Left renal cortex interstitium (tissue), 4 donors: ENCODE measurements at regions not wholly inside any gene's neighbourhood (a gene's known extent, or its start where the extent isn't known, plus 50 kb on each side); places are given as distances from the start of the nearest gene placed in this dataset.
"Not testable (repeated sequence)": the region's sequence is repeated elsewhere in the genome, so short reads cannot be mapped to it uniquely, and the experiment has no call there.

Source experiments
- DNase-seq, 4 donors: peaks; one replicate each; pipeline ENCODE4 v3.0.0-alpha.2; 2013; ENCODE audit warnings: low read depth in 4 of 4, low spot score in 2 of 4, missing footprints in 1 of 4

GRCh38 chr9:38170155-38170554 lies 101.1 kb upstream of the SHB start:
- not testable (repeated sequence) for DNase-seq

DNA sequence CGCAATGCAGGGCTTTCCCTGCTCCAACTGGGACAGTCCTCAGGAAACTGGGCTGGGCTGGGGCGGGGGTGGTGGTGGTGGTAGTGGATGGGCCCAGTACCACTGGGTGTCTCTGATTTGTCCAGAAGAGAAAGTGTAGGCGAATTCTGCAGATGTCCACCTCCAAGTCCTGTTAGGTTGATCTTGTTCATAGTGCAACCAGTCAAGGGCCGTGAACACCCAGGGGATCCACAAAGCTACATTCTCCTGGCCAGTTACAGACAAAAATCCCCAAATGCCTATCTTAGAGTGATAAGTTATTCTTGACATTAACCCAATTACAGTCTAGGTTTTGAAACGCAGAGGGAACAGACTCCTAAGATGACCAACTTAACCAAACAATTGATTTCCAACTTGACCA lies 97.5 kb upstream of the SHB start:
- DNase-seq, result no peak

DNA sequence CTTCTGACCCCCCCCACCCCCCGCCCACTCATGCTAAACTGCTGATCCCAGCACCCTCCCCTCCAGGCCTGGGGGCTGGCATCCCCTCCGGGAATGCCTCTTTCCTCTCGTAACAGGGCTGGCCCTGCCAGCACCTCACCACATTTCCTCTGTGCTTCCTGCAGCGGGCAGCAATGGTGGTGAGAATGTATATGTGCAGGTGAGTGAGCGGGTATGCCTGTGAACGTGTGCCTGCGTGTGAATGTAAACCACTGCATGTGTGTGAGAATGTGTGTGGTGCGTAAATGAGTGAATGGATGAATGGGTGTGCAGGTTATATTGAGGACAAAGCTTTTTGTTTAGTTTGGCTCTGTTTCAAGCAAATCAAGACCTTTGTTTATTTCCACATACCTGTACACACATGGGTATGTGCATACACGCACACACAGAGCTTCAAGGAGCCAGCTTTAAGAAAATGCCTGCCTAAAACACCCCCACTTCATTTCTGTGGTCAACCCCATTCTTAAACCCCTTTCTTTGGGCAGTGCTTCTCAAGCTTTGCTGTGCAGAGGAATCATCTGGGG lies 95.7 kb upstream of the SHB start:
- no peak for DNase-seq

GRCh38 chr9:38163518-38163917 lies 94.5 kb upstream of the SHB start:
- DNase-seq, result no peak

DNA sequence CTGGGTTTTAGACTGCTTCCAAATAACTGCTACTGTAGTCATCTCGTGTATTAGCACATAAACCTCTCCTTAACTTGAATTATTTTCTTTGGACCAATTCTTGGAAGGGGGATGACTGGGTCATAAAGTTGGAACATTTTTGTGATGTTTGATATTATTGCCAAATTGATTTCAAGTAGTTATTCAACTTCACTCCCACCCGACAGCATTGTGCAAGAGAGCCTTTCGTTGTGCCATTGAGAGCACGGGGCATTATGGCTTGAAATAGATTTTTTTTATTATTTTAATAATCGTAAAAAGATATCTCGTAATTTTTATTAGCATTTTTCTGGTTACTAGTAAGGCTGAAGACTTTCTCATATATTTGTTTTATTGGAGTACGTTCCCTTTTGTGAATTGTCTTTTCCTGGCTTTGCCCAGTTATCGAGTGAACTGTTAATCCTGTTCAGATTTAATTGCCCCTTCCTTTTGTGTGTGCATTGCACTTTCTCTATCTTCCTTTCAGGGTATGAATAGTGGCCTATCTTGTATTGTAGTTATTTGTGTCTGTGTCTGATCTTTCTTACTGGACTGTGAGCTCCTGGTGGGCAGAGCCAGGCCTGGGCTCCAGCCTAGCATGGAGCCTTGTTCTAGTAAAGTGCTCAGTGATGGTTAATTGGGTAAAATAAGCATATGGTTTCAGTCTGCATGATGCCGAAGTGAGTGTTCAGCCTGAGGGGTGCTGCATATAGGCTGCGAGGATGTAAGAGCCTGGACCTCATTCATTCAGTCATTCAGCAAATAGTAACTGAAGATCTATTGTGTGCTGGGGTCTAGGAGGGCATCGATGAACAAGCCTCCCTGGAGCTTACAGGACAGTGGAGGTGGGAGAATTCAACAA lies 93.5 kb upstream of the SHB start:
- no peak for DNase-seq

- peak in 1 of 4 donors; percentile 38 for DNase-seq
Measured at GRCh38 chr9:38160613-38161215, 91.7 kb upstream of the SHB start.

GRCh38 chr9:38159599-38159998 lies 90.6 kb upstream of the SHB start:
- no peak for DNase-seq

DNA sequence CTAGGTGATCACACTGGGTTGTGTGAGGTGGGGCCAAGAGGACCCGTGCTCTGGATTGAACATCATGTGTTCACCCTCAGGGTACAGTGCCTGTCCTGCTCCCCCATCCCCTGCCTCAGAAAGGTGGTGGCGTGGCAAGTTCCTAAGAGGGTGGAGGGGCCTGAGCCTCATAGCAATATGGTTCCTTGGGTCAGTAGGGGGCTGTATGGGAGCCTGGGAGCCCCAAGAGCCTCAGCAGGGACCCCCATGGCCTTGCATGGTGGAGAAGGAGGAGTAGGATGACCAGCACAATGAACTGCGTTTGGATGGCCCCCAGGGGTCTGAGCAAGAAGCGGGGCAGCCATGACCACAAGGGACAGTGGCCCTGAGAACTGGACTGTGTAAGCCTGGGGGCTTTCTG lies 89.6 kb upstream of the SHB start:
- no peak for DNase-seq

- no peak for DNase-seq
Measured at GRCh38 chr9:38157711-38158110, 88.7 kb upstream of the SHB start.

- DNase-seq, result no peak
Measured at GRCh38 chr9:38154501-38155421, 85.7 kb upstream of the SHB start.

- DNase-seq, result no peak
Measured at GRCh38 chr9:38153910-38154291, 84.9 kb upstream of the SHB start.

DNA sequence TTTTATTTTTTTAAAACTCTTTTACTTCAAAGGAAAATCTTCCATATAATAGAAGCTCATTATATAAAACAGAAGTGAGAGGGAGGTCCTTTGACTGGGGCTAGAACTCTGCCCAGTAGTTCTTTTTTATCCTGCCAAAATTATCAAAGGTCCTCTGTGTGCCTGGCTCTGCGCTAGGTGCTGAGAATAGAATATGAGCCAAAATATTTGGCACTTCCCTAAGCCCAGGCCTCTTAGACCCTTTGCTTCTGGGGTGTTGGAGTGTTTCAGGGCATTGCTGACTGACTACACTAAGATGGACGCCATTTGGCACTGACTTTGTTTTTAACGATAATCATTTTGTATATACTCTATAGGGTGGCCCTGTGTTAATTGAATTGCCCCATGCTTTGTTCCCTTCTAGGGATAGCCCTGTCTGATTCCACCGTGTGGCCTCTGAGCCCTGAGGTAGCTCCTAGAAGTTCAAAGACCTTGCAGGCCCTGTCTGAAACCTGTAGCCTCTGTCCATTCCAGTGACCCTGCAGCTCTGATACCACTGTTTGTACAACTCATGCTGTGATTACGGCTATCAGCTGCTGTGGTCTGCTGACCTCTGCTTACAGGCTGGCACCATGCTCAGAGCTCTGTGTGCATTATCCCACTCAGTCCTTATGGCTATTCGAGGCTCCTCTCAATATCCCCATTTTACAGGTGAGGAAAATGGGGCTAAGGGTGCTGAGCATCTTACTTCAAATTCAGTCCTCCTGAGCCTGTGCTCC lies 84.3 kb upstream of the SHB start:
- no peak for DNase-seq

GRCh38 chr9:38149647-38150046 lies 80.6 kb upstream of the SHB start:
- no peak for DNase-seq

DNA sequence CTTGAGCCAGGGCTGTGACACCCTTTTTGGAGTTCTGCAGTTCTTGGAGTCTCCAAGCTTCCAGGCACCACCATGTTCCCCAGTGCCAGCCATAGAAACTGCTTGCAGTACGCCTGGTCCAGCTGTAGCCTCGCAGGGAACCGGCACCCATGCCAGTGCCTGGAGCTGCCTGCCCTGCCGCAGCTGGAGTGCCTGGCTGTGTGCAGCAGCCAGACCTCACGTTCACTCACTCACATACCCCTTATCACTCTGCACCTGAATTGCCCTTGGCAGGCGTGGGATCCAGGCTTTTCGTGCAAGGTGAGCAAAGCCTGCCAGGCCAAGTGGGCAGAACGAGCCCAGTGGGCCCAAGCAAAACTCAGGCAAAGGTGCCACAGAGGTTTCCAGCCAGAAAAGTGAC lies 77.8 kb upstream of the SHB start:
- DNase-seq, result no peak

- no peak for DNase-seq
Measured at GRCh38 chr9:38145526-38146053, 76.6 kb upstream of the SHB start.

- no peak for DNase-seq
Measured at GRCh38 chr9:38144421-38144820, 75.4 kb upstream of the SHB start.

- DNase-seq, result no peak
Measured at GRCh38 chr9:38141746-38142591, 72.9 kb upstream of the SHB start.

DNA sequence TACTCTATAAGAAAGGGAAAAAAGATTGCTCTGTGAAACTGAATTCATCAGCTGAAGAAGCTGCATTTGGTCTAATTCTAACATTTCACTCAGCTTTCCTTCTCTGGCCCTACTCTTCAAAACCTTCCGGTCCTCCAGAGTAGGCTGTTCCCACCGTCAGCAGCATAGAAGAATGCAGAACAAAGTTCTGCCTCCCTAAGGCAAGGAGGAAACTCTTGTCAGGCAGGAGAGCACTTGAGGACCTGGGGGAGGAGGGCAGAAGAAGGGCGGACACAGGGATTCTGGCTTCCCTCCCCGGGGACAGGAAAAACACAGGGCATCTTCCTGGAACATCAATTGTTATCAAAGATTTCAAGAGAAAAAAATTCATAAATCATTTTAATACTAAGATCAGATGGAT lies 69.2 kb upstream of the SHB start:
- DNase-seq, result no peak

DNA sequence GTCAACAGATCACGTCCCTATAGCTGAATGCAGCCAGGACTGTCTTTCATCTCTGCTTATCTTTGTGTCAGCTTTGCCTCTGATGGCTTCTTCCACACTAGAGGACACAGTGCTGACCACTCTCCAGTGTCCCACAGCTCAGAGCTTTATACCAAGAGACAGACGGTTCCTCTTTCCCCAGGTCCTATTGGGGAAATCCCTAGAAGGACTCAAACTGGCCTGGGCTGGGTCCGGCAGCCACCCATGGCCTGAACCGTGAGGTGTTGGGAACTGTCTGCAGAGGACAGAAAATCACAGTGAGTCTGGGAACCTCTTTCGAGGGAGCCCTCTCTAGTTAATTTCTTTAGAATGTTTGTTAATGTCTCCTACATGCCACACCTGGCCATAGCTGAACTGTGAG lies 68.3 kb upstream of the SHB start:
- DNase-seq, result no peak
